K562 (cell line): ENCODE measurements at regions not wholly inside any gene's neighbourhood (a gene's known extent, or its start where the extent isn't known, plus 50 kb on each side); places are given as distances from the start of the nearest gene placed in this dataset.

ENCODE experiments used
- ATAC-seq: fragments of 200-7000 bp; cut with Tn5 transposase; 3 replicates; pipeline ENCODE4 v1.9.1; 2020; ENCODE audit warnings: moderate library complexity
- BruUV-seq: library from RNA; stranded (reverse); fragments of 400-500 nt; replicated peaks from 2 replicates; lab custom pipeline; 2021; lab: Mats Ljungman, UMichigan
- CTCF ChIA-PET: fragments of 300-600 bp; formaldehyde crosslinking; extraction: SDS; loops from one replicate; lab custom pipeline; 2021; ENCODE audit warnings: low intra/inter-chr PET ratio; lab: Yijun Ruan, JAX
- POLR2A ChIA-PET: fragments of 300-600, 350-650 bp; sonication (Branson Sonifier 250); formaldehyde crosslinking; extraction: SDS; loops from one replicate; lab custom pipeline; 2021; ENCODE audit warnings: antibody characterized with exemption, inconsistent platforms; lab: Yijun Ruan, JAX
- DNase-seq, 4 experiments: peaks; one replicate each; pipeline versions ENCODE4 v3.0.0 to v3.0.0-alpha.2; 2011 to 2018; ENCODE audit warnings: low spot score in 3 of 4, mixed read lengths in 3 of 4; ENCODE audit errors: extremely low read depth in 1 of 4
- FAIRE-seq: peaks from 2 replicates; lab custom pipeline; 2011; peaks lifted over from hg19 to GRCh38; lab: Jason Lieb, UNC
- H2AFZ ChIP-seq: 2 replicates; pipeline ENCODE4 v1.6.0; 2011; ENCODE audit warnings: low read depth, low read length, control low read depth, inconsistent platforms
- H3K27ac ChIP-seq: fragments of 200-600 bp; 3 replicates; pipeline ENCODE4 v1.8.0; 2011; ENCODE audit warnings: low read depth, mild to moderate bottlenecking, control low read depth, inconsistent platforms, low read length, moderate library complexity, mixed read lengths; ENCODE audit errors: extremely low read depth
- H3K27me3 ChIP-seq, 2 experiments: fragments of 300-600 bp in 1 of 2; 2 replicates in 1 of 2; 3 replicates in 1 of 2; pipeline versions ENCODE4 v1.6.0 to v1.8.0; 2011; ENCODE audit warnings: inconsistent platforms in 2 of 2, low read length in 2 of 2, mild to moderate bottlenecking in 1 of 2, mixed read lengths in 1 of 2, moderate library complexity in 1 of 2; ENCODE audit not compliant: control insufficient read depth in 2 of 2, insufficient read depth in 2 of 2
- H3K36me3 ChIP-seq: fragments of 300-600 bp; 3 replicates; pipeline ENCODE4 v1.8.0; 2011; ENCODE audit warnings: mild to moderate bottlenecking, low read length, inconsistent platforms; ENCODE audit not compliant: control insufficient read depth, insufficient read depth
- H3K4me1 ChIP-seq, 2 experiments: fragments of 200-600 bp in 1 of 2; replicated peaks in 1 of 2; 2 replicates in 1 of 2; 3 replicates in 1 of 2; pipeline versions ENCODE4 v1.5.1 to v1.8.0; 2011; ENCODE audit warnings: inconsistent platforms in 2 of 2, low read length in 2 of 2, mild to moderate bottlenecking in 1 of 2, mixed read lengths in 1 of 2, moderate library complexity in 1 of 2; ENCODE audit not compliant: control insufficient read depth in 2 of 2, insufficient read depth in 2 of 2
- H3K4me2 ChIP-seq: 2 replicates; pipeline ENCODE4 v1.6.1; 2011; ENCODE audit warnings: low read length, control low read depth, inconsistent platforms, mixed read lengths; ENCODE audit not compliant: insufficient read depth
- H3K4me3 ChIP-seq: fragments of 200-600 bp; sonication (generic), shearing (Covaris generic); 2 replicates; pipeline ENCODE4 v1.5.1; 2016; ENCODE audit warnings: control low read depth, inconsistent platforms
- H3K79me2 ChIP-seq: fragments of 200-600 bp; 3 replicates; pipeline ENCODE4 v1.8.0; 2011; ENCODE audit warnings: low read length, inconsistent platforms; ENCODE audit not compliant: control insufficient read depth, insufficient read depth
- H3K9ac ChIP-seq, 2 experiments: 2 replicates each; pipeline versions ENCODE4 v1.6.0 to v1.6.1; 2011; ENCODE audit warnings: low read depth in 2 of 2, low read length in 2 of 2, control low read depth in 1 of 2, inconsistent platforms in 1 of 2, mild to moderate bottlenecking in 1 of 2, mixed read lengths in 1 of 2; ENCODE audit not compliant: insufficient read depth in 1 of 2
- H3K9me1 ChIP-seq: one replicate; pipeline ENCODE4 v1.6.0; 2011; ENCODE audit warnings: inconsistent platforms, mild to moderate bottlenecking, low read length, moderate library complexity; ENCODE audit not compliant: control insufficient read depth, insufficient read depth
- H3K9me3 ChIP-seq: replicated peaks from 2 replicates; pipeline ENCODE4 v1.5.1; 2011; ENCODE audit warnings: low read depth, low read length, inconsistent platforms; ENCODE audit not compliant: control insufficient read depth, insufficient read depth
- H4K20me1 ChIP-seq: replicated peaks from 2 replicates; pipeline ENCODE4 v1.6.1; 2011; ENCODE audit warnings: low read length, inconsistent platforms, mixed read lengths; ENCODE audit not compliant: control insufficient read depth, insufficient read depth
- ARNT ChIP-seq, 2 experiments: fragments of 450-650 bp; IDR thresholded peaks; 2 replicates each; pipeline ENCODE4 v1.6.1; 2016; ENCODE audit warnings: mild to moderate bottlenecking in 1 of 2
- PCBP2 ChIP-seq: fragments of 200-400 bp; formaldehyde crosslinking; IDR thresholded peaks from 2 replicates; pipeline ENCODE4 v1.6.1; 2018; ENCODE audit warnings: low read length, low read depth, mild to moderate bottlenecking, moderate library complexity; ENCODE audit not compliant: poor library complexity, severe bottlenecking
- SMC3 ChIP-seq: conservative IDR thresholded peaks from 2 replicates; pipeline ENCODE4 v1.6.1; 2011; ENCODE audit warnings: low read depth, low read length, improper control_type of control experiment; ENCODE audit not compliant: insufficient read depth
- SREBF1 ChIP-seq: fragments of 150-350 bp; IDR thresholded peaks from 2 replicates; pipeline ENCODE4 v1.6.1; 2014; ENCODE audit warnings: antibody characterized with exemption, low read depth, low read length, borderline replicate concordance
- TBL1XR1 ChIP-seq, 2 experiments: IDR thresholded peaks; 2 replicates each; pipeline ENCODE4 v1.6.1; 2012; ENCODE audit warnings: improper control_type of control experiment in 2 of 2, low read length in 2 of 2, mild to moderate bottlenecking in 1 of 2
- ZNF212 ChIP-seq: fragments of 450-650 bp; formaldehyde crosslinking; IDR thresholded peaks from 2 replicates; pipeline ENCODE4 v1.4.0; 2020; ENCODE audit warnings: mild to moderate bottlenecking
- ZNF57 ChIP-seq: fragments of 450-650 bp; formaldehyde crosslinking; IDR thresholded peaks from 2 replicates; pipeline ENCODE4 v1.4.0; 2020; ENCODE audit warnings: mild to moderate bottlenecking, moderate library complexity
- WGBS: fragments of 100-300 bp; shearing (Covaris generic); methylation state at CpG from one replicate; pipeline ENCODE4 v1.1.6; 2016; ENCODE audit warnings: low coverage, mixed read lengths; ENCODE audit not compliant: insufficient coverage; ENCODE audit errors: missing lambda C conversion rate; 5-methylcytosine and 5-hydroxymethylcytosine counted together
- in situ Hi-C: fragments of 300-500 bp; cut with MboI; formaldehyde crosslinking; loops from 4 replicates; pipeline ENCODE4 v1.15.0; 2018; ENCODE audit warnings: inconsistent platforms, mixed read lengths
- intact Hi-C: fragments of 100-400 bp; cut with micrococcal nuclease; formaldehyde crosslinking; loops from 2 replicates; pipeline ENCODE4 v1.14.2; 2022
- TF ChIP-seq, protein P1 (sequence below): fragments of 250-450 bp; sonication (Bioruptor Pico); IDR thresholded peaks from 2 replicates; pipeline ENCODE4 v1.6.1; 2021; ENCODE audit warnings: mild to moderate bottlenecking
- TF ChIP-seq, protein P2 (sequence below), 3 experiments: IDR thresholded peaks in 2 of 3; conservative IDR thresholded peaks in 1 of 3; 2 replicates each; pipeline ENCODE4 v1.5.1; 2011 to 2012; ENCODE audit warnings: low read length in 3 of 3, mild to moderate bottlenecking in 3 of 3, control low read depth in 2 of 3, improper control_type of control experiment in 1 of 3, inconsistent platforms in 1 of 3, low read depth in 1 of 3, mixed read lengths in 1 of 3, moderate library complexity in 1 of 3; ENCODE audit not compliant: insufficient read depth in 2 of 3
- TF ChIP-seq, protein P3 (sequence below), 2 experiments: fragments of 450-650 bp; formaldehyde crosslinking in 1 of 2; IDR thresholded peaks; 2 replicates each; pipeline versions ENCODE4 v1.4.0 to v1.6.1; 2014 to 2020; ENCODE audit warnings: mild to moderate bottlenecking in 2 of 2, borderline replicate concordance in 1 of 2, low read depth in 1 of 2

DNA sequence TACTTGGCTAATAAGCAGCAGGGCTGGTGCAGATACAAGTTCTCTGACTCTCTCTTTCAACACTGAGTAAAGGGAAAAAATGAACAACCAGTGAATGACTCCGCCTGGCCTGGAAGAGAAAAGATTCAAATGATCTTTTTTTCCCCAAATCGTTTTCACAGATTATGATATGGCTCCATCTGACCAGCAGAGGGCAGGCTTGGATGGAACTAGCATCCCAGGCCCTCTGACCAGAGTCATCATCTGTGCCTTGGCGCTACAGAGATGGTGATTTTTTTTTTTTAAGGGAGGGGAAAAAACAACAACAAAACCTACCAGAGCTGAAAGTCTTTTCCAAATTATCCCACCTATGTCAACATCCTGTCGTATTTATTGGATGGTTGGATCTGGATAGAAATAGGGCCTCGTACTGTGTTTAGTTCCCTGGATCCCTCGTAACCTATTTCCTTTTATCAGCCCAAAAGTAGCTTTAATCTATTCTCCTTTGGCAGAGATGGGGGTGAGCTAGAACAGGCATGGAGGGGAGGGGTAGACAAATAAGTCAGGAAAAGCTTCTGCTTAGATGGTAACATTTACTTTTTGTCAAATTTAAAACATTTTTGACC lies 69.7 kb downstream of the PRSS23 start:
- no peak overlapping the region; the same call in 1 of the 2 replicates for H2AFZ ChIP-seq
- no peak overlapping the region for H3K9ac ChIP-seq
- H3K27ac ChIP-seq, result no peak overlapping the region
- in situ Hi-C loops (loop anchor here (5.0 to 10.0 kb wide), 3 partner anchors 52 to 555 kb away; no protein-coding TSS in a partner anchor), intact Hi-C loops (loop anchor here (1.0 to 5.0 kb wide), 4 partner anchors 49 to 551 kb away; no protein-coding TSS in a partner anchor)
- H3K4me3 ChIP-seq, result no peak overlapping the region
- WGBS, result 23% methylated on average over 6 of the region's 6 CpGs
- H3K9me1 ChIP-seq, result no peaks in the 10 kb centered on the region
- peak; percentile 95 for ATAC-seq
- no peaks in the 10 kb centered on the region; a peak in 1 of 5 replicates for H3K27me3 ChIP-seq
- BruUV-seq, result no TSS peak
- ChIA-PET CTCF (interaction anchor here (0.6 to 2.2 kb wide), 8 partner anchors 11 to 848 kb away, joined by 3 to 20 read pairs (median 5); no protein-coding TSS in a partner anchor), POLR2A (interaction anchor here (0.7 kb wide), 1 partner anchor 20 kb away, joined by 3 read pairs; no protein-coding TSS in a partner anchor)
- no peak overlapping the region for H3K4me2 ChIP-seq
- H3K36me3 ChIP-seq, result no peaks in the 10 kb centered on the region
- H3K9me3 ChIP-seq, result no peaks in the 10 kb centered on the region
- no peaks in the 10 kb centered on the region for H3K79me2 ChIP-seq
- DNase-seq, result peak; percentile 72 to 78 (median 76)
- peak; percentile 93 for FAIRE-seq
- peaks cover 3 to 4% of the 10 kb centered on the region in 2 experiments; a peak in 4 of 5 replicates for H3K4me1 ChIP-seq
- H4K20me1 ChIP-seq, result no peaks in the 10 kb centered on the region
- TF ChIP-seq SREBF1, result no peak
- no peak for TF ChIP-seq ZNF57
- TF ChIP-seq SMC3, result peak; percentile 89
- TF ChIP-seq, protein P1, sequence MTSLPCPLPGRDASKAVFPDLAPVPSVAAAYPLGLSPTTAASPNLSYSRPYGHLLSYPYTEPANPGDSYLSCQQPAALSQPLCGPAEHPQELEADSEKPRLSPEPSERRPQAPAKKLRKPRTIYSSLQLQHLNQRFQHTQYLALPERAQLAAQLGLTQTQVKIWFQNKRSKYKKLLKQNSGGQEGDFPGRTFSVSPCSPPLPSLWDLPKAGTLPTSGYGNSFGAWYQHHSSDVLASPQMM, result no peak
- TF ChIP-seq, protein P2, sequence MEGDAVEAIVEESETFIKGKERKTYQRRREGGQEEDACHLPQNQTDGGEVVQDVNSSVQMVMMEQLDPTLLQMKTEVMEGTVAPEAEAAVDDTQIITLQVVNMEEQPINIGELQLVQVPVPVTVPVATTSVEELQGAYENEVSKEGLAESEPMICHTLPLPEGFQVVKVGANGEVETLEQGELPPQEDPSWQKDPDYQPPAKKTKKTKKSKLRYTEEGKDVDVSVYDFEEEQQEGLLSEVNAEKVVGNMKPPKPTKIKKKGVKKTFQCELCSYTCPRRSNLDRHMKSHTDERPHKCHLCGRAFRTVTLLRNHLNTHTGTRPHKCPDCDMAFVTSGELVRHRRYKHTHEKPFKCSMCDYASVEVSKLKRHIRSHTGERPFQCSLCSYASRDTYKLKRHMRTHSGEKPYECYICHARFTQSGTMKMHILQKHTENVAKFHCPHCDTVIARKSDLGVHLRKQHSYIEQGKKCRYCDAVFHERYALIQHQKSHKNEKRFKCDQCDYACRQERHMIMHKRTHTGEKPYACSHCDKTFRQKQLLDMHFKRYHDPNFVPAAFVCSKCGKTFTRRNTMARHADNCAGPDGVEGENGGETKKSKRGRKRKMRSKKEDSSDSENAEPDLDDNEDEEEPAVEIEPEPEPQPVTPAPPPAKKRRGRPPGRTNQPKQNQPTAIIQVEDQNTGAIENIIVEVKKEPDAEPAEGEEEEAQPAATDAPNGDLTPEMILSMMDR (IDR thresholded peaks at IDR 0.05 in 2 of 3, conservative IDR thresholded peaks at IDR 0.05 in 1 of 3; ENCODE audit: insufficient read depth in 2 of 3, low read depth in 1 of 3, low read length in 3 of 3), result peak; percentile 80 to 92 (median 82)
- no peak for TF ChIP-seq ZNF212 (CRISPR knock-in tag)
- TF ChIP-seq, protein P3, sequence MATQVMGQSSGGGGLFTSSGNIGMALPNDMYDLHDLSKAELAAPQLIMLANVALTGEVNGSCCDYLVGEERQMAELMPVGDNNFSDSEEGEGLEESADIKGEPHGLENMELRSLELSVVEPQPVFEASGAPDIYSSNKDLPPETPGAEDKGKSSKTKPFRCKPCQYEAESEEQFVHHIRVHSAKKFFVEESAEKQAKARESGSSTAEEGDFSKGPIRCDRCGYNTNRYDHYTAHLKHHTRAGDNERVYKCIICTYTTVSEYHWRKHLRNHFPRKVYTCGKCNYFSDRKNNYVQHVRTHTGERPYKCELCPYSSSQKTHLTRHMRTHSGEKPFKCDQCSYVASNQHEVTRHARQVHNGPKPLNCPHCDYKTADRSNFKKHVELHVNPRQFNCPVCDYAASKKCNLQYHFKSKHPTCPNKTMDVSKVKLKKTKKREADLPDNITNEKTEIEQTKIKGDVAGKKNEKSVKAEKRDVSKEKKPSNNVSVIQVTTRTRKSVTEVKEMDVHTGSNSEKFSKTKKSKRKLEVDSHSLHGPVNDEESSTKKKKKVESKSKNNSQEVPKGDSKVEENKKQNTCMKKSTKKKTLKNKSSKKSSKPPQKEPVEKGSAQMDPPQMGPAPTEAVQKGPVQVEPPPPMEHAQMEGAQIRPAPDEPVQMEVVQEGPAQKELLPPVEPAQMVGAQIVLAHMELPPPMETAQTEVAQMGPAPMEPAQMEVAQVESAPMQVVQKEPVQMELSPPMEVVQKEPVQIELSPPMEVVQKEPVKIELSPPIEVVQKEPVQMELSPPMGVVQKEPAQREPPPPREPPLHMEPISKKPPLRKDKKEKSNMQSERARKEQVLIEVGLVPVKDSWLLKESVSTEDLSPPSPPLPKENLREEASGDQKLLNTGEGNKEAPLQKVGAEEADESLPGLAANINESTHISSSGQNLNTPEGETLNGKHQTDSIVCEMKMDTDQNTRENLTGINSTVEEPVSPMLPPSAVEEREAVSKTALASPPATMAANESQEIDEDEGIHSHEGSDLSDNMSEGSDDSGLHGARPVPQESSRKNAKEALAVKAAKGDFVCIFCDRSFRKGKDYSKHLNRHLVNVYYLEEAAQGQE (IDR thresholded peaks at IDR 0.05; ENCODE audit: borderline replicate concordance), result peak; percentile 90
- TF ChIP-seq, protein P3 (CRISPR knock-in tag; IDR thresholded peaks at IDR 0.05; ENCODE audit: low read depth), result no peak
- TF ChIP-seq TBL1XR1 (IDR thresholded peaks at IDR 0.05; ENCODE audit: low read length in 2 of 2), result no peak
- 0 out of 4 replicates have a peak, but pooled peaks of 1 of the 2 experiments have one; percentile 30 for TF ChIP-seq ARNT (IDR thresholded peaks at IDR 0.05)
- TF ChIP-seq PCBP2, result no peak
